ENCODE measurements at regions not wholly inside any gene's neighbourhood (a gene's known extent, or its start where the extent isn't known, plus 50 kb on each side); places are given as distances from the start of the nearest gene placed in this dataset.

GRCh38 chr5:58392496-58392895 is 67.4 kb downstream of the PLK2 start:
- TF ChIP-seq CTCF (IDR thresholded peaks at IDR 0.05) (no peak), POLR2A (IDR thresholded peaks at IDR 0.05) (no peak)

Measured in stomach (tissue), 4 donors.